MM.1S (cell line): ENCODE measurements at regions not wholly inside any gene's neighbourhood (a gene's known extent, or its start where the extent isn't known, plus 50 kb on each side); places are given as distances from the start of the nearest gene placed in this dataset.

Source experiments
- DNase-seq: peaks from one replicate; pipeline ENCODE4 v3.0.0-alpha.2; 2015
- H2AFZ ChIP-seq: fragments of 300-600 bp; sonication (generic); 2 replicates; pipeline ENCODE4 v1.6.0; 2016; ENCODE audit warnings: antibody characterized with exemption, low read length
- H3F3A ChIP-seq: fragments of 300-600 bp; sonication (generic); 2 replicates; pipeline ENCODE4 v1.6.1; 2016; ENCODE audit warnings: mild to moderate bottlenecking, antibody characterized with exemption, low read length, moderate library complexity, mixed read lengths; ENCODE audit not compliant: insufficient read depth
- H3K27ac ChIP-seq: fragments of 300-600 bp; sonication (generic); 2 replicates; pipeline ENCODE4 v1.5.1; 2016; ENCODE audit warnings: mild to moderate bottlenecking, low read length
- H3K27me3 ChIP-seq: fragments of 300-600 bp; sonication (generic); replicated peaks from 2 replicates; pipeline ENCODE4 v1.6.0; 2016; ENCODE audit warnings: low read length; ENCODE audit not compliant: insufficient read depth
- H3K36me3 ChIP-seq: fragments of 300-600 bp; sonication (generic); replicated peaks from 2 replicates; pipeline ENCODE4 v1.6.1; 2016; ENCODE audit warnings: mild to moderate bottlenecking, low read length, mixed read lengths; ENCODE audit not compliant: insufficient read depth
- H3K4me1 ChIP-seq: fragments of 300-600 bp; sonication (generic); 2 replicates; pipeline ENCODE4 v1.6.1; 2016; ENCODE audit warnings: low read length, mixed read lengths
- H3K4me2 ChIP-seq: fragments of 300-600 bp; sonication (generic); 2 replicates; pipeline ENCODE4 v1.6.0; 2016; ENCODE audit warnings: low read depth, low read length
- H3K4me3 ChIP-seq: fragments of 300-600 bp; sonication (generic); 2 replicates; pipeline ENCODE4 v1.5.1; 2016; ENCODE audit warnings: low read length, mixed read lengths
- H3K79me2 ChIP-seq: fragments of 300-600 bp; sonication (generic); 2 replicates; pipeline ENCODE4 v1.6.1; 2016; ENCODE audit warnings: mixed run types, low read length, mixed read lengths
- H3K9ac ChIP-seq: fragments of 300-600 bp; sonication (generic); 2 replicates; pipeline ENCODE4 v1.6.1; 2016; ENCODE audit warnings: low read length, mixed read lengths
- H3K9me2 ChIP-seq: fragments of 300-600 bp; sonication (generic); replicated peaks from 2 replicates; pipeline ENCODE4 v1.6.1; 2016; ENCODE audit warnings: mild to moderate bottlenecking, low read length, mixed read lengths; ENCODE audit not compliant: insufficient read depth
- H3K9me3 ChIP-seq: fragments of 300-600 bp; sonication (generic); replicated peaks from 2 replicates; pipeline ENCODE4 v1.6.1; 2016; ENCODE audit warnings: mild to moderate bottlenecking, low read length, mixed read lengths; ENCODE audit not compliant: insufficient read depth
- H4K20me1 ChIP-seq: fragments of 300-600 bp; sonication (generic); 2 replicates; pipeline ENCODE4 v1.6.1; 2016; ENCODE audit warnings: mild to moderate bottlenecking, low read length, moderate library complexity, mixed read lengths; ENCODE audit not compliant: insufficient read depth
- CTCF ChIP-seq: fragments of 300-600 bp; sonication (generic); IDR thresholded peaks from 2 replicates; pipeline ENCODE4 v1.5.1; 2016; ENCODE audit warnings: antibody characterized with exemption, low read length, mixed read lengths
- EZH2 ChIP-seq: fragments of 300-600 bp; sonication (generic); optimal IDR thresholded peaks from 2 replicates; pipeline ENCODE3; 2017; ENCODE audit warnings: low read depth, mild to moderate bottlenecking, antibody characterized with exemption, low read length, mixed read lengths
- EZH2phosphoT487 ChIP-seq: fragments of 300-600 bp; sonication (generic); IDR thresholded peaks from 2 replicates; pipeline ENCODE4 v1.6.1; 2018; ENCODE audit warnings: antibody characterized with exemption, low read length

- Histone ChIP-seq H2AFZ (no peak overlapping the region), H3K9ac (no peak overlapping the region), H3K9me2 (no peaks in the 10 kb centered on the region), H3K4me2 (no peak overlapping the region), H4K20me1 (no peaks in the 10 kb centered on the region), H3K27ac (no peak overlapping the region), H3K27me3 (no peaks in the 10 kb centered on the region), H3K9me3 (no peaks in the 10 kb centered on the region), H3K36me3 (no peaks in the 10 kb centered on the region), H3F3A (no peaks in the 10 kb centered on the region), H3K4me3 (no peak overlapping the region), H3K79me2 (no peaks in the 10 kb centered on the region), H3K4me1 (no peaks in the 10 kb centered on the region)
- no peak for TF ChIP-seq CTCF
- no peak for TF ChIP-seq EZH2phosphoT487
- TF ChIP-seq EZH2 = no peak
- no peak for DNase-seq
Measured at GRCh38 chrX:20906571-20906970, 467.6 kb upstream of the CNKSR2 start.

- Histone ChIP-seq H3K4me3 (no peak overlapping the region), H3K36me3 (no peaks in the 10 kb centered on the region), H2AFZ (no peak overlapping the region), H3K79me2 (no peaks in the 10 kb centered on the region), H3K27ac (no peak overlapping the region), H3K9me3 (no peaks in the 10 kb centered on the region), H3F3A (no peaks in the 10 kb centered on the region), H3K4me2 (no peak overlapping the region), H3K4me1 (no peaks in the 10 kb centered on the region), H4K20me1 (no peaks in the 10 kb centered on the region), H3K9ac (no peak overlapping the region), H3K27me3 (no peaks in the 10 kb centered on the region), H3K9me2 (no peaks in the 10 kb centered on the region)
- DNase-seq = no peak
- TF ChIP-seq EZH2 (no peak), CTCF (no peak), EZH2phosphoT487 (no peak)
Measured at GRCh38 chrX:20884565-20884964, 489.7 kb upstream of the CNKSR2 start.

GRCh38 chrX:20863649-20864048 is 510.6 kb upstream of the CNKSR2 start:
- H3F3A ChIP-seq = no peaks in the 10 kb centered on the region
- H3K4me3 ChIP-seq = no peak overlapping the region
- no peaks in the 10 kb centered on the region for H3K36me3 ChIP-seq
- H3K9me3 ChIP-seq = no peaks in the 10 kb centered on the region
- no peak for DNase-seq
- no peaks in the 10 kb centered on the region for H3K79me2 ChIP-seq
- no peaks in the 10 kb centered on the region for H3K27me3 ChIP-seq
- H3K4me1 ChIP-seq = no peaks in the 10 kb centered on the region
- TF ChIP-seq EZH2 = no peak
- TF ChIP-seq CTCF = no peak
- TF ChIP-seq EZH2phosphoT487 = no peak
- no peak overlapping the region for H3K4me2 ChIP-seq
- no peak overlapping the region for H3K27ac ChIP-seq
- no peaks in the 10 kb centered on the region for H3K9me2 ChIP-seq
- H2AFZ ChIP-seq = no peak overlapping the region
- H4K20me1 ChIP-seq = no peaks in the 10 kb centered on the region
- no peak overlapping the region for H3K9ac ChIP-seq
